ENCODE measurements at regions not wholly inside any gene's neighbourhood (a gene's known extent, or its start where the extent isn't known, plus 50 kb on each side); places are given as distances from the start of the nearest gene placed in this dataset.

- H3K27me3 ChIP-seq (ENCODE audit: control insufficient read depth, insufficient read depth, low read length) = peaks cover 51% of the 10 kb centered on the region
- peaks cover 3% of the 10 kb centered on the region for H3K9me3 ChIP-seq (replicated peaks; ENCODE audit: low read length)
- no peaks in the 10 kb centered on the region for H3K36me3 ChIP-seq (ENCODE audit: insufficient read depth, low read length)
- H3K4me2 ChIP-seq (ENCODE audit: low read length) = no peak overlapping the region
- H3K4me3 ChIP-seq (ENCODE audit: low read length) = no peak overlapping the region
- no peak overlapping the region for H3K9ac ChIP-seq (ENCODE audit: low read depth, low read length)
- peaks cover 11% of the 10 kb centered on the region for H3K4me1 ChIP-seq (ENCODE audit: control insufficient read depth, insufficient read depth, low read length)
Observed at GRCh38 chr7:382043-382400, 92.1 kb downstream of the FOXL3 start.

GRCh38 chr7:386385-386784 is 96.4 kb downstream of the FOXL3 start:
- H3K27me3 ChIP-seq (ENCODE audit: control insufficient read depth, insufficient read depth, low read length) = peaks cover 27% of the 10 kb centered on the region
- no peaks in the 10 kb centered on the region for H3K4me1 ChIP-seq (ENCODE audit: control insufficient read depth, insufficient read depth, low read length)
- H3K4me2 ChIP-seq (ENCODE audit: low read length) = no peak overlapping the region
- H3K9ac ChIP-seq (ENCODE audit: low read depth, low read length) = no peak overlapping the region
- H3K36me3 ChIP-seq (ENCODE audit: insufficient read depth, low read length) = no peaks in the 10 kb centered on the region
- no peak overlapping the region for H3K4me3 ChIP-seq (ENCODE audit: low read length)
- H3K9me3 ChIP-seq (replicated peaks; ENCODE audit: low read length) = peaks cover 3% of the 10 kb centered on the region

GRCh38 chr7:387132-388022 is 97.4 kb downstream of the FOXL3 start:
- Histone ChIP-seq H3K27me3 (ENCODE audit: control insufficient read depth, insufficient read depth, low read length) (peaks cover 17% of the 10 kb centered on the region), H3K4me2 (ENCODE audit: low read length) (no peak overlapping the region), H3K9me3 (replicated peaks; ENCODE audit: low read length) (peaks cover 3% of the 10 kb centered on the region), H3K4me1 (ENCODE audit: control insufficient read depth, insufficient read depth, low read length) (no peaks in the 10 kb centered on the region), H3K36me3 (ENCODE audit: insufficient read depth, low read length) (no peaks in the 10 kb centered on the region), H3K4me3 (ENCODE audit: low read length) (no peak overlapping the region), H3K9ac (ENCODE audit: low read depth, low read length) (no peak overlapping the region)

- Histone ChIP-seq H3K36me3 (ENCODE audit: insufficient read depth, low read length) (no peaks in the 10 kb centered on the region), H3K4me2 (ENCODE audit: low read length) (no peak overlapping the region), H3K4me1 (ENCODE audit: control insufficient read depth, insufficient read depth, low read length) (no peaks in the 10 kb centered on the region), H3K4me3 (ENCODE audit: low read length) (no peak overlapping the region), H3K9ac (ENCODE audit: low read depth, low read length) (no peak overlapping the region), H3K27me3 (ENCODE audit: control insufficient read depth, insufficient read depth, low read length) (peaks cover 16% of the 10 kb centered on the region), H3K9me3 (replicated peaks; ENCODE audit: low read length) (peaks cover 3% of the 10 kb centered on the region)
Observed at GRCh38 chr7:388023-388960, 98.3 kb downstream of the FOXL3 start.

- Histone ChIP-seq H3K9me3 (replicated peaks; ENCODE audit: low read length) (peaks cover 3% of the 10 kb centered on the region), H3K9ac (ENCODE audit: low read depth, low read length) (no peak overlapping the region), H3K4me1 (ENCODE audit: control insufficient read depth, insufficient read depth, low read length) (no peaks in the 10 kb centered on the region), H3K36me3 (ENCODE audit: insufficient read depth, low read length) (no peaks in the 10 kb centered on the region), H3K4me2 (ENCODE audit: low read length) (no peak overlapping the region), H3K4me3 (ENCODE audit: low read length) (no peak overlapping the region), H3K27me3 (ENCODE audit: control insufficient read depth, insufficient read depth, low read length) (peaks cover 12% of the 10 kb centered on the region)
Observed at GRCh38 chr7:388961-389701, 99.2 kb downstream of the FOXL3 start.

GRCh38 chr7:389911-390601 is 100.1 kb downstream of the FOXL3 start:
- H3K4me2 ChIP-seq (ENCODE audit: low read length) = no peak overlapping the region
- H3K4me3 ChIP-seq (ENCODE audit: low read length) = no peak overlapping the region
- H3K27me3 ChIP-seq (ENCODE audit: control insufficient read depth, insufficient read depth, low read length) = peaks cover 7% of the 10 kb centered on the region
- no peaks in the 10 kb centered on the region for H3K9me3 ChIP-seq (replicated peaks; ENCODE audit: low read length)
- H3K36me3 ChIP-seq (ENCODE audit: insufficient read depth, low read length) = no peaks in the 10 kb centered on the region
- H3K9ac ChIP-seq (ENCODE audit: low read depth, low read length) = no peak overlapping the region
- no peaks in the 10 kb centered on the region for H3K4me1 ChIP-seq (ENCODE audit: control insufficient read depth, insufficient read depth, low read length)

GRCh38 chr7:390761-391410 is 100.9 kb downstream of the FOXL3 start:
- no peaks in the 10 kb centered on the region for H3K27me3 ChIP-seq (ENCODE audit: control insufficient read depth, insufficient read depth, low read length)
- no peak overlapping the region for H3K4me2 ChIP-seq (ENCODE audit: low read length)
- H3K4me1 ChIP-seq (ENCODE audit: control insufficient read depth, insufficient read depth, low read length) = no peaks in the 10 kb centered on the region
- H3K9me3 ChIP-seq (replicated peaks; ENCODE audit: low read length) = no peaks in the 10 kb centered on the region
- no peak overlapping the region for H3K9ac ChIP-seq (ENCODE audit: low read depth, low read length)
- H3K36me3 ChIP-seq (ENCODE audit: insufficient read depth, low read length) = no peaks in the 10 kb centered on the region
- H3K4me3 ChIP-seq (ENCODE audit: low read length) = no peak overlapping the region

- no peaks in the 10 kb centered on the region for H3K4me1 ChIP-seq (ENCODE audit: control insufficient read depth, insufficient read depth, low read length)
- H3K9ac ChIP-seq (ENCODE audit: low read depth, low read length) = no peak overlapping the region
- no peaks in the 10 kb centered on the region for H3K9me3 ChIP-seq (replicated peaks; ENCODE audit: low read length)
- no peaks in the 10 kb centered on the region for H3K27me3 ChIP-seq (ENCODE audit: control insufficient read depth, insufficient read depth, low read length)
- no peaks in the 10 kb centered on the region for H3K36me3 ChIP-seq (ENCODE audit: insufficient read depth, low read length)
- H3K4me3 ChIP-seq (ENCODE audit: low read length) = no peak overlapping the region
- no peak overlapping the region for H3K4me2 ChIP-seq (ENCODE audit: low read length)
Observed at GRCh38 chr7:391411-391951, 101.5 kb downstream of the FOXL3 start.

GRCh38 chr7:391961-392524 is 102.1 kb downstream of the FOXL3 start:
- Histone ChIP-seq H3K27me3 (ENCODE audit: control insufficient read depth, insufficient read depth, low read length) (no peaks in the 10 kb centered on the region), H3K4me2 (ENCODE audit: low read length) (no peak overlapping the region), H3K36me3 (ENCODE audit: insufficient read depth, low read length) (no peaks in the 10 kb centered on the region), H3K4me3 (ENCODE audit: low read length) (no peak overlapping the region), H3K9me3 (replicated peaks; ENCODE audit: low read length) (no peaks in the 10 kb centered on the region), H3K4me1 (ENCODE audit: control insufficient read depth, insufficient read depth, low read length) (no peaks in the 10 kb centered on the region), H3K9ac (ENCODE audit: low read depth, low read length) (no peak overlapping the region)

- no peaks in the 10 kb centered on the region for H3K4me1 ChIP-seq (ENCODE audit: control insufficient read depth, insufficient read depth, low read length)
Observed at GRCh38 chr7:392822-393221, 102.9 kb downstream of the FOXL3 start.

More at GRCh38 chr7:392822-393221, 102.9 kb downstream of the FOXL3 start:
- Histone ChIP-seq H3K27me3 (ENCODE audit: control insufficient read depth, insufficient read depth, low read length) (no peaks in the 10 kb centered on the region), H3K9me3 (replicated peaks; ENCODE audit: low read length) (no peaks in the 10 kb centered on the region), H3K4me2 (ENCODE audit: low read length) (no peak overlapping the region), H3K36me3 (ENCODE audit: insufficient read depth, low read length) (no peaks in the 10 kb centered on the region), H3K4me3 (ENCODE audit: low read length) (no peak overlapping the region), H3K9ac (ENCODE audit: low read depth, low read length) (no peak overlapping the region)

Measured in skeletal muscle satellite cell (primary cell).